HG02970 (cell line): ENCODE measurements at regions not wholly inside any gene's neighbourhood (a gene's known extent, or its start where the extent isn't known, plus 50 kb on each side); places are given as distances from the start of the nearest gene placed in this dataset.

ENCODE experiments used
- ATAC-seq: cut with Tn5 transposase; IDR thresholded peaks from one replicate; pipeline ENCODE4 v1.9.1; 2021; ENCODE audit warnings: mild to moderate bottlenecking, moderate library complexity, moderate number of reproducible peaks; ENCODE audit not compliant: unreplicated experiment, low FRiP score

- ATAC-seq = no peak
Observed at GRCh38 chr11:112398798-112399478, 138.3 kb upstream of the PLET1 start.

GRCh38 chr11:112400476-112401014 lies 139.9 kb upstream of the PLET1 start:
- no peak for ATAC-seq

GRCh38 chr11:112401036-112401769 lies 140.5 kb upstream of the PLET1 start:
- no peak for ATAC-seq

GRCh38 chr11:112403432-112403831 lies 142.8 kb upstream of the PLET1 start:
- ATAC-seq = no peak

- ATAC-seq = no peak
Observed at GRCh38 chr11:112404112-112404511, 143.5 kb upstream of the PLET1 start.

- no peak for ATAC-seq
Observed at GRCh38 chr11:112408517-112408916, 147.9 kb upstream of the PLET1 start.

- ATAC-seq = no peak
Observed at GRCh38 chr11:112410325-112410724, 149.7 kb upstream of the PLET1 start.

GRCh38 chr11:112412383-112412782 lies 151.7 kb upstream of the PLET1 start:
- ATAC-seq = no peak

GRCh38 chr11:112417339-112417738 lies 156.7 kb upstream of the PLET1 start:
- no peak for ATAC-seq

GRCh38 chr11:112418438-112418837 lies 157.8 kb upstream of the PLET1 start:
- no peak for ATAC-seq

- ATAC-seq = no peak
Observed at GRCh38 chr11:112421879-112422278, 161.2 kb upstream of the PLET1 start.

GRCh38 chr11:112425121-112425520 lies 164.5 kb upstream of the PLET1 start:
- no peak for ATAC-seq

GRCh38 chr11:112437096-112437495 lies 176.4 kb upstream of the PLET1 start:
- ATAC-seq = no peak

GRCh38 chr11:112439614-112440013 lies 179.0 kb upstream of the PLET1 start:
- no peak for ATAC-seq

GRCh38 chr11:112440518-112440917 lies 179.9 kb upstream of the PLET1 start:
- ATAC-seq = no peak

- no peak for ATAC-seq
Observed at GRCh38 chr11:112448168-112448567, 187.5 kb upstream of the PLET1 start.

- ATAC-seq = no peak
Observed at GRCh38 chr11:112448806-112449205, 188.1 kb upstream of the PLET1 start.

- no peak for ATAC-seq
Observed at GRCh38 chr11:112451250-112451649, 190.6 kb upstream of the PLET1 start.

- no peak for ATAC-seq
Observed at GRCh38 chr11:112453601-112454577, 193.2 kb upstream of the PLET1 start.

- no peak for ATAC-seq
Observed at GRCh38 chr11:112454841-112455240, 194.2 kb upstream of the PLET1 start.

- no peak for ATAC-seq
Observed at GRCh38 chr11:112455791-112456190, 195.1 kb upstream of the PLET1 start.
